ENCODE measurements at regions not wholly inside any gene's neighbourhood (a gene's known extent, or its start where the extent isn't known, plus 50 kb on each side); places are given as distances from the start of the nearest gene placed in this dataset.
A peak's percentile ranks its signal among the peaks of the same experiment; 100 is the strongest.
"Not testable (repeated sequence)": the region's sequence is repeated elsewhere in the genome, so short reads cannot be mapped to it uniquely, and the experiment has no call there.

DNA sequence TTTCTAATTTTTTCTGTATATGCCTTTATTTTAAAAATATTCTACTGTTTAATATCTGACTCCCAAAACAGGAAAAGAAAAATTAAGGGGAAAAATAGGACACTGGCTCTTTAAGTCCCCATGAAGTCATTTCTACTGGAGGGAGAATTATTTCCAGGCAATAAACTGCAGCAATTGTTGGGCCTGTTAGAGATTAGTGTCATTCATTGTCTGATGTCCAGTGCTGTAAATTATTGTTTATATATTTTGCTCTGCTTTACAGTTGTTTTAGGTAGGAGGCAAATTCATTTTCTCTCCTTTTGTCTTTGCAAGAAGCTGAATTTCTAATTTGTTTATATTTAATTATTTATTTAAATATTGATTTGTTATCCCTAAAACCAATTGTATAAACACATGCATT, 906.0 kb upstream of the CDH10 start:
- intact Hi-C loops (cut with DNase I; ENCODE audit: low total_unique reads): no loop called here
- no peaks in the 10 kb centered on the region for H3K36me3 ChIP-seq
- DNase-seq: no peak
- H3K4me1 ChIP-seq: no peaks in the 10 kb centered on the region
- H3K4me3 ChIP-seq: no peak overlapping the region
- no peak overlapping the region for H3K27ac ChIP-seq
- no peaks in the 10 kb centered on the region for H3K27me3 ChIP-seq (replicated peaks in 1 of 7)
- peaks cover 0 to 9% (median 0%) of the 10 kb centered on the region in 8 donors for H3K9me3 ChIP-seq
- TF ChIP-seq POLR2AphosphoS5 (IDR thresholded peaks at IDR 0.05) (no peak), POLR2A (IDR thresholded peaks at IDR 0.05) (no peak)
- TF ChIP-seq, protein P1, sequence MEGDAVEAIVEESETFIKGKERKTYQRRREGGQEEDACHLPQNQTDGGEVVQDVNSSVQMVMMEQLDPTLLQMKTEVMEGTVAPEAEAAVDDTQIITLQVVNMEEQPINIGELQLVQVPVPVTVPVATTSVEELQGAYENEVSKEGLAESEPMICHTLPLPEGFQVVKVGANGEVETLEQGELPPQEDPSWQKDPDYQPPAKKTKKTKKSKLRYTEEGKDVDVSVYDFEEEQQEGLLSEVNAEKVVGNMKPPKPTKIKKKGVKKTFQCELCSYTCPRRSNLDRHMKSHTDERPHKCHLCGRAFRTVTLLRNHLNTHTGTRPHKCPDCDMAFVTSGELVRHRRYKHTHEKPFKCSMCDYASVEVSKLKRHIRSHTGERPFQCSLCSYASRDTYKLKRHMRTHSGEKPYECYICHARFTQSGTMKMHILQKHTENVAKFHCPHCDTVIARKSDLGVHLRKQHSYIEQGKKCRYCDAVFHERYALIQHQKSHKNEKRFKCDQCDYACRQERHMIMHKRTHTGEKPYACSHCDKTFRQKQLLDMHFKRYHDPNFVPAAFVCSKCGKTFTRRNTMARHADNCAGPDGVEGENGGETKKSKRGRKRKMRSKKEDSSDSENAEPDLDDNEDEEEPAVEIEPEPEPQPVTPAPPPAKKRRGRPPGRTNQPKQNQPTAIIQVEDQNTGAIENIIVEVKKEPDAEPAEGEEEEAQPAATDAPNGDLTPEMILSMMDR (IDR thresholded peaks at IDR 0.05 in 8 of 11, conservative IDR thresholded peaks at IDR 0.05 in 3 of 11): no peak

DNA sequence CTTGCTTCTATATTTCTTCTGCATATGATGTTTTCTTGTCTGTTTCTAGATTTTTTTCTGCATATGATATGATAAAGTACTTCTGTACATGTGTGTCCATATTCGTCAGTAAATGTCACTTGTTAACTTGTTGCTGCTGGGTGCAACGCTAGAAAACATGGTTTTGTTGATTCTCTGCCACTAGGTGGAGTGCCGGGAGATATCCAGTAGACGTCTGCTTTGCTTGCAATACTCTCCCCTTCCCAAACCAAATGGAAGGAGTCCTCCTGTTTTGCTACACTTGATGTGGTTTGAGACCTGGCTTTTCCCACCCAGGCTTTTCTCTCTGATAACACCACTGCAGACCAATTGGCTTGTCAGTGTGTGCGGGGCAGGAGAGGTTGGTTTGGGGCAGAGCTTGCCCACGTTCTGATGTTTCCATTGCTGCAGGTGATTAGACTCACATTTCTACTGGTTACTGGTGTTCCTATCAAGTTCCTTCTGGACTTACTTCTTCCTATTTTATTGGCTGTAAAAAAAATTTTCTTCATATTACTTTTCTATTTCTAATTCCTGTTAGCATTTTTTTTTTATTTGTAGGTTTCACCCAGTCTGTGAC, 900.0 kb upstream of the CDH10 start:
- Histone ChIP-seq H3K9me3 (peaks cover 0 to 12% (median 0%) of the 10 kb centered on the region in 8 donors), H3K36me3 (no peaks in the 10 kb centered on the region), H3K4me1 (no peaks in the 10 kb centered on the region), H3K27ac (no peak overlapping the region), H3K4me3 (no peak overlapping the region), H3K27me3 (replicated peaks in 1 of 7) (no peaks in the 10 kb centered on the region)
- 26 to 40% (median 29%) methylated on average over 6 of the region's 6 CpGs for WGBS, 5 donors
- TF ChIP-seq POLR2AphosphoS5 (IDR thresholded peaks at IDR 0.05): no peak
- TF ChIP-seq, protein P1 (IDR thresholded peaks at IDR 0.05 in 8 of 11, conservative IDR thresholded peaks at IDR 0.05 in 3 of 11): peak in 5 of 11 experiments; percentile 7 to 22 (median 17)
- no peak for DNase-seq
- intact Hi-C loops (cut with DNase I; ENCODE audit: low total_unique reads): no loop called here

DNA sequence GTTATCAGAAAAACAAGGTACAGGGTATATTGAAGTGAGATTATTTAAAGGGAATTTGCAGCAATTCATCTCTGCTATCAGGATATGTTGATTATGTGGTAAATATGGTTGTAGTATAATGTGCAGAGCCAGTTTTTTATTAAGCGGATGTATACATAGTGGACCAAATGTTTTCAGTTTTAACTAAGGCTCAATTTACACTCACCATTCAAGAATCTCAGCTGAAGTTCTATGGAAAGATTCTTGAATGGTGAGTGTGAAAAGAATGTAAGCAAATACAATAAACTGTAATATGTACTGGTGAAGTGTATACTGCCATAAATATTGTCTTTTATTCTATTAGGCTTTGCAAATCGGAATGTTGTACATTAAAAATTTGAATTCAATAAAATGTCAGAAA, 895.9 kb upstream of the CDH10 start:
- no peaks in the 10 kb centered on the region for H3K4me1 ChIP-seq
- H3K27me3 ChIP-seq (replicated peaks in 1 of 7): no peaks in the 10 kb centered on the region
- no peak for DNase-seq
- H3K27ac ChIP-seq: no peak overlapping the region
- TF ChIP-seq POLR2AphosphoS5 (IDR thresholded peaks at IDR 0.05) (no peak), POLR2A (IDR thresholded peaks at IDR 0.05) (no peak)
- TF ChIP-seq, protein P1 (IDR thresholded peaks at IDR 0.05 in 8 of 11, conservative IDR thresholded peaks at IDR 0.05 in 3 of 11): no peak
- H3K4me3 ChIP-seq: no peak overlapping the region
- 87 to 92% (median 90%) methylated on average over 2 of the region's 2 CpGs for WGBS, 5 donors
- H3K36me3 ChIP-seq: no peaks in the 10 kb centered on the region
- peaks cover 0 to 6% (median 0%) of the 10 kb centered on the region in 8 donors for H3K9me3 ChIP-seq
- intact Hi-C loops (cut with DNase I; ENCODE audit: low total_unique reads): no loop called here

DNA sequence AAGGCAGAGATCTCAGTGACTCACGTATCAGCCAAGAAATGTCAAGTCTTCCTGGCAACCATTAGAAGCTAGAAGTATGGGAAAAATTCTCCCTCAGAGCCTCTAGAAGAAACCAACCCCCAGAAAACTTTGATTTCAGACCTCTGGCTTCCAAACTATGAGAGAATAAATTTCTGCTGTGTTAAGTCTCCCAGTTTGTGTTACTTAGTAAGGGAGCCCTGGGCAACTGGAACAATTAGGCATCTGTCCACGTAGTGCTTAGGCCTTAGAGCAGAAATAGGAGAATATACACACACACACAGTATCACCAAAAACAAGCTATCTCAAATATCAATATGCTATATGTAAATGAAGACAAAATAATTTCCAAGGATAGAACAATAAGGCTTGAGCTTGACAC, 894.8 kb upstream of the CDH10 start:
- Histone ChIP-seq H3K27ac (no peak overlapping the region), H3K36me3 (no peaks in the 10 kb centered on the region), H3K4me3 (no peak overlapping the region), H3K9me3 (peaks cover 0 to 5% (median 0%) of the 10 kb centered on the region in 8 donors), H3K27me3 (replicated peaks in 1 of 7) (no peaks in the 10 kb centered on the region), H3K4me1 (no peaks in the 10 kb centered on the region)
- WGBS, 5 donors: 55 to 65% (median 63%) methylated on average over 2 of the region's 2 CpGs
- no peak for DNase-seq
- TF ChIP-seq, protein P1 (IDR thresholded peaks at IDR 0.05 in 8 of 11, conservative IDR thresholded peaks at IDR 0.05 in 3 of 11): no peak
- no peak for TF ChIP-seq POLR2AphosphoS5 (IDR thresholded peaks at IDR 0.05)
- TF ChIP-seq POLR2A (IDR thresholded peaks at IDR 0.05): no peak
- intact Hi-C loops (cut with DNase I; ENCODE audit: low total_unique reads): no loop called here

DNA sequence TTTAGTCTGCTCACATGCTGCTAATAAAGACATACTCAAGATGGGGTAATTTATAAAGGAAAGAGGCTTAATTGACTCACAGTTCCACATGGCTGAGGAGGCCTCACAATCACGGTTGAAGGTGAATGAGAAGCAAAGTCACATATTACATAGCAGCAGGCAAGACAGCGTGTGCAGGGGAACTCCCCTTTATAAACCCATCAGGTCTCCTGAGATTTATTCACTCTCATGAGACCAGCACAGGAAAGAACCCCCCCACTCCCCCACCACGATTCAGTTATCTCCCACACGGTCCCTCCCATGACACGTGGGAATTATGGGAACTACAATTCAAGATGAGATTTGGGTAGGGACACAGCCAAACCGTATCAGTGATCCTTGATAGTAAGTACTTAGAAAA, 891.7 kb upstream of the CDH10 start:
- H3K27me3 ChIP-seq (replicated peaks in 1 of 7); H3K4me3 ChIP-seq; DNase-seq; H3K36me3 ChIP-seq; H3K4me1 ChIP-seq; H3K9me3 ChIP-seq; H3K27ac ChIP-seq; intact Hi-C loops (cut with DNase I; ENCODE audit: low total_unique reads): not testable (repeated sequence)
- WGBS, 5 donors: 58 to 74% (median 69%) methylated on average over 6 of the region's 6 CpGs
